ENCODE measurements at regions not wholly inside any gene's neighbourhood (a gene's known extent, or its start where the extent isn't known, plus 50 kb on each side); places are given as distances from the start of the nearest gene placed in this dataset.

DNA sequence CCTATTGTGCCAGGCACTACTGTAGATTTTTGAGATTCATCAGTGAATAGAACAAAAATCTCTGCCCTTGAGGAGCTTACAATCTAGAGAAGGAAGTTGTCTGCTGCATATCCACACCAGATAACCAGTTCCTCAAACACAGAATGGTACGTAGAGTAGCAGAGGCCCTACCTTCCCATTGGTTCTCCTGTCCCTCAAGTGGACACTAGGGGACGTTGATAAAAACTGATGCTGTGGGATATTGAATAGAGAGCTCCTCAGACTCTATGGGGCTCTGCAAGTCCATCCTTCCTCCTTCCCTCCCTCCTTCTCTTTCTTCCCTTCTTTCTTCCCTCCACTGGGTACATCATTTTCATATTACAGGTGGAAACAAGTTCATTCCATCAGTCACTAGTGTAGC is 371.3 kb downstream of the PBX1 start:
- no peak for DNase-seq

DNA sequence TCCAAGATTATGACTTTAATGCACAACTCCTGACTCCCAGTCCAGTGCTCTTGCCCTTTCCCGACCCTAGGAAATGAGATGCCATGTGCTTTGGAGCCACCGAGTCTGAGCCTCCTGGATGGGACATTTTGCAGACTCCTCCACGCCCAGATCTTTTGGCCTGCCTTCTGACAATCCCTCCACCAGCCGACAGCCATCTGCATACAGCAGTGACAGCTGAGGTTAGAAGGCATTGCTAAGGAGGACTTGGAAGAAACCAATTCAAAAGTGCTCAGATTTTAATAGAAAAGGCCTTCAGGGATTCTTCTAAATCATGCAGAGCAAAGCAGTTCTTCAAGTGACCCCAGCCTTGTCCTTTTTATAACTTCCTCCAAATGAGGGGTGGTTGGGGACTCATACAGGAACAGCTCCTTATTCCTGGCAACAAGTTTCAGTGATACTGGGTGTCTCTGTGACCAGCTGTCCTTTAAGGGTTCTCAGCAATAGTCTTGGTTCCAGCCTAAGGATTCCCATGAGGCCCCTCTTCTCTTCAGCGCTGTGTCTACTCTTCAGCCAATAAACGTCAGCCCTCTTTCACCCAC is 369.3 kb downstream of the PBX1 start:
- no peak for DNase-seq

DNA sequence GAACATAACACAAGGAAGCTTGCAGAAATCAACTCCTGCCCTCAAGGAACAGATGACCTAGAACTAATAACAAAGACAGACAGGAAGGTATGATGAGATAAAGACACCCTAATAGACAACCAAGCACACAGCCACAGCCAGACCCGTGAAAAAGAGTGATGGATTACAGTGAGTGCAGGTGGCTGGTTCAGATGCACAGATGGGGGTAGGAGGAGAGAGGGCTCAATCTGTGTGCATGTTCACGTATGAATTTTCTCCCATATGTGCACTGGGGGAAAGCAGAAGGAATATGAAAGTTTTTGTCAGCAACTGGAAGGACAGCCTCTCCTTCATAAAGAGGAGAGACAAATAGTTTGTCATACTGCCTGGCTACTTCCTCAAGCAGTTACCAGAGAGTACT is 367.1 kb downstream of the PBX1 start:
- no peak for DNase-seq

DNA sequence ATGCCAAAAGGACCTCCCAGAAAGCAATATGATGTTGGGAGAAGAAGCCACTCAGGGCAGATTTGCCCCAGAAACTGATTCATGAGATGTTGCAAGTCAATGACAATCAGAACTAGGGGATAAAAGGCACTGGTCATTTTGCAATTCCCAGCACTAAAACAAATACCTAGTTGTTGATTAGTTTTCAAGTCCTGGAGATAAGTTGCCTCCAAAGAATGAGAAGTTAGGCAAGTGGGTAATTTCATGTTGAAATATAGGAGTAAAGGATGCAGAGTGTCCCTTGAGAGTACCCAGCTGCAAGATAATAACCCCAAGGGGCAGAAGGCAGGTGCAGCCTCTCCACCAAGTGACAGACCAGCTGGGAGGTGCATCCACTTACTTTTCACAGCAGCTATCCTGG is 363.6 kb downstream of the PBX1 start:
- no peak for DNase-seq

DNA sequence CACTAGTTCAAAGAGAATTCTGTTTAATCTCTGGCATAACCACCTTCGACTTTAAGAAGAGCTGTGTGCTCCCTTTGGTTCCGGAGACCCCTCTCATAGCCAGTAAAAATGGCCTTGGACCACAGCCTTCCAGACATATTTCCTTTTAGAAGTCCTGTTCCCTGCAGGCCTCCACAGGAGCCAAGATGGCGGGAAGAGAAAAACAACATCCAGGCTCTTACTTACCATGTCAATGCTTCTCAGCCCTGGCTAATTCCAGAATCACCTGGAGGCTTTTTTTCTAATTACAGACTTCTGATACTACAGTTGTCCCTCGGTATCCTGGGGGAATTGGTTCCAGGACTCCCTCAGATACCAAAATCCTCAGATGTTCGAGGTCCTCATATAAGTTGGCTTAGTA is 362.5 kb downstream of the PBX1 start:
- DNase-seq: no peak

DNA sequence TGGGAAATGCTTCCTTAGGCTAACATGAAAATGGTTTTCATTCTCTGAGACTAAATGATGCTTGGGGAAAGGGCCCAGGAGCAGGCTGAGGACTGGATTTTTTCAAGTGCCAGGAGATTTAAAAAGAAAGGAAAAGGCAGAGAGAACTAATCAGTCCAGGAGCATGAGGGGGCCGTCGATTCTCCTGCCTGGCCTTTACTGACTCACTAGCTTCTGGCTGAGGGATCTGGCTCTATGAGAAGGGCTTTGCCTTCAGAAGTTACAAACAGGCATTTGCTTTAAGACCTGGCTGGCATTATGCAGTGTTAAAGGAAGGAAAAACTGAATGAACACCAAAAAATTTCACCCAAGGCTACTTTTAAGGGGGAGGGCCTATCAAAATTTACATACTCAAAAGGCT is 359.2 kb downstream of the PBX1 start:
- no peak for DNase-seq

DNA sequence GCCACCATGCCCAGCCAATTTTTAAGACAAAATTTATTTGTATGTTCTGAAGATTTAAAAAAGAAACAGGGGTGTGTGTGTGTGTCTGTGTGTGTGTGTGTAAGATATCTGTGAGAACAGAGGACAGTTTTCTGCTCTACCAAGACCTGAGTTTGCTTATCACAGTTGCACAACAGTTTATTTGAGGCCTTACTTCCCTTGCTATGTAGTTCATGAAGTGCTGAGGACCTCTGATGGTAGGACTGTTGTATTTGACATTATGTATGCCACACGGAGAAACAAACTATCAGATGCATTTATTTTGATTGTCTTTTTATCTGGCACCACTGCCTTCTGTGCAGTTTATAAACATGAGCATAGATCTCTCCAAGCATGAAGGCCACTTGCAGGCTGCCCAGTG is 355.2 kb downstream of the PBX1 start:
- no peak for DNase-seq

DNA sequence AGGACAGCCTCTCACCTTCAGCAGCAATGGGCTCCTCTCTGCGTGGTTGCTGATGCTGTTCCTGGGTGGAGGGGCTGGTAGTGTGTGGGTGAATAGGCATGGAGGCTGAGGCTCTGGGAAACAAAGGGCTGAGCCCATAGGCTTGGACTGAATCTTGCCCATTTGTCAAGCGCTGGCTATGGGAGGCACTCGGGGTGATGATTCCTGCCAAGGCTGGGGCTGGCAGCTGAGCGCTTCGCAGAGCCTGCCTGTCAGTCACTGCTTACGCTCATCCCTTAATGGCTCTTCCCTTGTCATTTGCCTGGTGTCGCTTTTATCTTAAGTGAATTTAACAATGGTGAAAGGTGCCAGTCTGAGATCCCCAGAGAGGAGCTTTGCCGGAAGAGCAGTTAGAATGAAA is 353.3 kb downstream of the PBX1 start:
- no peak for DNase-seq

DNA sequence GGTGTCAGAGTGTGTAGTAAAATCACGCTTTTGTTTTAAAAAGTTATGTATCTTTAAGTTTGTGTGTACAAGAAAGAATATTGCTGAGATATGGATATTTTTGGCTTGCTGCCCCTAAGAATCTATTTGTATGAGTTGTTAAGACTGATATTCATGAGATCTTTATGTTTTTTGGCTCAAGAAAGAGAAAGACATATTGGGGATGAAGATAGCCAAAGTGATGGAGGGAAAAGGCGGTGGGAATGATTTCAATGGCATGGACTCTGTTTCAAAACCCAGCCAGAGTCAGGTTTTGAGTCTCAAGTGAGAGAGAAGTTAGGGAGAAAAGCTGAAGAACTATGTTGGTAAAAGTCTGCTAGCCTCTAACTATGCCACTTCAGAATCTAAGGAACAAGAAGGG is 351.7 kb downstream of the PBX1 start:
- no peak for DNase-seq

DNA sequence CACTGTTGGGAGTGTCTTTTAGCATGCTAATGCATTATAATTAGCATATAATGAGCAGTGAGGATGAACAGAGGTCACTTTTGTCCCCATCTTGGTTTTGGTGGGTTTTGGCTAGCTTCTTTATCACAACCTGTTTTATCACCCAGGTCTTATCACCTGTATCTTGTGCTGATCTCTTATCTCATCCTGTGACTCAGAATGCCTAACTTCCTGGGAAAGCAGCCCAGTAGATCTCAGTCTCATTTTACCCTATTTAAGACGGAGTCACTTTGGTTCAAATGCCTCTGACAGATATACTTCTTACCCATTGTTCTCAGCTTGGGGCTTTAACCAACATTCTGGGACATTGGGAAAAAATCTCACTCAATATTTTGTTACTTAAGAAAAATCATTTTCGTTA is 348.7 kb downstream of the PBX1 start:
- no peak for DNase-seq

DNA sequence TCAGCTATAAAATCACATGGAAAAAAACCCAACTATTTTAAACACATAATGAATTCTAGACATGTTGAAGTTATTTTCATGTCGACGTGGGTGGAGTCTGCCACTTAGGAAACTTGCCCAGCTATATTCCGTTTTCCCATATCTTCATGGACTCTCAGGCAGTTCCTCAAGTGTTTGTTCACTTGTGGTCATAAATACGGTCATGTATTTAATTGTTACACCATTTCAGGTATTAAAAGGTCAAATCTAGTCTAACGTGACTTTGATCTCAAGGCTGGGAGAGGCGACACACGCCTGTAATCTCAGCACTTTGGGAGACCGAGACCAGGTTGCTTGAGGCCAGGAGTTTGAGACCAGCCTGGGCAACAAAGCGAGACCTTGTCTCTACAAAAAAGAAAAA is 346.9 kb downstream of the PBX1 start:
- DNase-seq: no peak

DNA sequence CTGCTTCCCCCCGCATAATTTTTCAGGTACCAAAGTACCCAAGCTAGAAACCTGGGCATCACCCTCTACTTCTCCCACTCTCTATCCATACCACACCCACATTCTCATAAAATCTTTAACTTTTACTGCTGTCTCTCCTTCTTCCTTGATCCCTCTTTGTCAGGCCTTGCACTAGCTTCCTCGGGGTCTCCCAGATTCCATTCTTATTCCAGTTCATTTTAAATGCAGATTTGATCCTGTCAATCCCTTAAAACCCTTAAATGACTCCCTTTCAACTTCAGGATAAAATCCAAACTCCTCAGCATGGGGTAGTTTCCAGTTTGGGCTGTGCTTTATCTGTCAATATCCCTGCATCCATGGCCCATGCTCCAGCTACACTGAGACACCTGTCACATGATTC is 343.5 kb downstream of the PBX1 start:
- DNase-seq: no peak

All from CD4-positive, alpha-beta T cell treated with Interleukin-21 for 1 hour (primary cell).